CD4-positive, alpha-beta memory T cell (primary cell): ENCODE measurements at regions not wholly inside any gene's neighbourhood (a gene's known extent, or its start where the extent isn't known, plus 50 kb on each side); places are given as distances from the start of the nearest gene placed in this dataset.

Experiments
- CTCF ChIA-PET: fragments of 350-600 bp; sonication (Branson Sonifier 250); formaldehyde crosslinking; loops from one replicate; lab custom pipeline; 2021; ENCODE audit warnings: inconsistent platforms; ENCODE audit not compliant: partially characterized antibody; lab: Charles Lee
- POLR2A ChIA-PET: fragments of 350-600 bp; sonication (Branson Sonifier 250); formaldehyde crosslinking; loops from one replicate; lab custom pipeline; 2021; ENCODE audit not compliant: partially characterized antibody; lab: Charles Lee
- DNase-seq, 5 donors: peaks; one replicate each; pipeline versions ENCODE4 v3.0.0 to v3.0.0-alpha.2; 2020 to 2022; ENCODE audit warnings: mixed read lengths in 1 of 5
- H3K27ac ChIP-seq: one replicate; pipeline ENCODE4 v1.7.0; 2013; ENCODE audit warnings: low read depth, low read length
- H3K27me3 ChIP-seq: 2 replicates; pipeline ENCODE4 v1.7.0; 2013; ENCODE audit warnings: mild to moderate bottlenecking, low read length, moderate library complexity; ENCODE audit not compliant: insufficient read depth
- H3K36me3 ChIP-seq: 2 replicates; pipeline ENCODE4 v1.7.0; 2013; ENCODE audit warnings: mild to moderate bottlenecking, low read length, moderate library complexity; ENCODE audit not compliant: insufficient read depth
- H3K4me1 ChIP-seq: 2 replicates; pipeline ENCODE4 v1.7.0; 2013; ENCODE audit warnings: mild to moderate bottlenecking, low read length, moderate library complexity; ENCODE audit not compliant: insufficient read depth
- H3K4me3 ChIP-seq, 2 donors: one replicate each; pipeline ENCODE4 v1.7.0; 2013; ENCODE audit warnings: low read length in 2 of 2, mild to moderate bottlenecking in 1 of 2
- H3K9me3 ChIP-seq, 2 donors: one replicate each; pipeline ENCODE4 v1.7.0; 2013; ENCODE audit warnings: low read length in 2 of 2, control low read depth in 1 of 2; ENCODE audit not compliant: control insufficient read depth in 1 of 2
- H3K27ac Mint-ChIP-seq, 7 donors: one replicate each; pipeline ENCODE4 v1.8.0; 2020 to 2021; ENCODE audit warnings: mixed read lengths in 7 of 7, mild to moderate bottlenecking in 6 of 7, inconsistent platforms in 3 of 7, moderate library complexity in 3 of 7
- H3K27me3 Mint-ChIP-seq, 2 donors: one replicate each; pipeline ENCODE4 v1.8.0; 2020 to 2021; ENCODE audit warnings: mixed read lengths in 2 of 2
- H3K36me3 Mint-ChIP-seq, 2 donors: one replicate each; pipeline ENCODE4 v1.8.0; 2020 to 2021; ENCODE audit warnings: mixed read lengths in 2 of 2, inconsistent platforms in 1 of 2, mild to moderate bottlenecking in 1 of 2
- H3K4me1 Mint-ChIP-seq, 4 donors: one replicate each; pipeline ENCODE4 v1.8.0; 2020 to 2021; ENCODE audit warnings: mixed read lengths in 4 of 4, mild to moderate bottlenecking in 1 of 4
- H3K4me3 Mint-ChIP-seq, 8 donors: one replicate each; pipeline ENCODE4 v1.8.0; 2020 to 2021; ENCODE audit warnings: mixed read lengths in 8 of 8, mild to moderate bottlenecking in 7 of 8, moderate library complexity in 6 of 8, inconsistent platforms in 3 of 8
- H3K9me3 Mint-ChIP-seq, 8 donors: one replicate each; pipeline ENCODE4 v1.8.0; 2020 to 2021; ENCODE audit warnings: mixed read lengths in 8 of 8, mild to moderate bottlenecking in 5 of 8, inconsistent platforms in 3 of 8, moderate library complexity in 1 of 8
- intact Hi-C: fragments of 100-400 bp; cut with micrococcal nuclease; formaldehyde crosslinking; loops from one replicate; pipeline ENCODE4 v1.15.1; 2023

GRCh38 chr6:115708850-115709249 is 351.8 kb downstream of the FRK start:
- no peaks in the 10 kb centered on the region for H3K27me3 Mint-ChIP-seq
- intact Hi-C loops = no loop called here
- H3K36me3 ChIP-seq = no peaks in the 10 kb centered on the region
- DNase-seq = no peak
- no peak overlapping the region for H3K4me3 Mint-ChIP-seq
- peaks cover 0 to 7% (median 1%) of the 10 kb centered on the region in 8 donors for H3K9me3 Mint-ChIP-seq
- H3K27ac ChIP-seq = no peak overlapping the region
- no peaks in the 10 kb centered on the region for H3K4me1 ChIP-seq
- ChIA-PET POLR2A (no interaction called here), CTCF (no interaction called here)
- no peaks in the 10 kb centered on the region for H3K36me3 Mint-ChIP-seq
- no peak overlapping the region for H3K27ac Mint-ChIP-seq
- no peaks in the 10 kb centered on the region for H3K4me1 Mint-ChIP-seq
- no peak overlapping the region for H3K4me3 ChIP-seq
- H3K9me3 ChIP-seq = no peaks in the 10 kb centered on the region
- no peaks in the 10 kb centered on the region for H3K27me3 ChIP-seq

GRCh38 chr6:115706981-115707380 is 353.7 kb downstream of the FRK start:
- Histone ChIP-seq H3K36me3 (no peaks in the 10 kb centered on the region), H3K9me3 (no peaks in the 10 kb centered on the region), H3K27ac (no peak overlapping the region), H3K4me1 (no peaks in the 10 kb centered on the region), H3K27me3 (no peaks in the 10 kb centered on the region), H3K4me3 (no peak overlapping the region)
- Mint-ChIP-seq H3K36me3 (no peaks in the 10 kb centered on the region), H3K27me3 (no peaks in the 10 kb centered on the region), H3K4me1 (no peaks in the 10 kb centered on the region), H3K4me3 (no peak overlapping the region), H3K27ac (no peak overlapping the region), H3K9me3 (peaks cover 3 to 15% (median 9%) of the 10 kb centered on the region in 8 donors)
- intact Hi-C loops = no loop called here
- POLR2A ChIA-PET = no interaction called here
- CTCF ChIA-PET = no interaction called here
- no peak for DNase-seq

GRCh38 chr6:115706324-115706723 is 354.4 kb downstream of the FRK start:
- CTCF ChIA-PET = no interaction called here
- Mint-ChIP-seq H3K27me3 (no peaks in the 10 kb centered on the region), H3K4me3 (no peak overlapping the region), H3K4me1 (no peaks in the 10 kb centered on the region), H3K9me3 (peaks cover 3 to 20% (median 12%) of the 10 kb centered on the region in 8 donors), H3K27ac (no peak overlapping the region), H3K36me3 (no peaks in the 10 kb centered on the region)
- Histone ChIP-seq H3K9me3 (no peaks in the 10 kb centered on the region), H3K4me3 (no peak overlapping the region), H3K27ac (no peak overlapping the region), H3K36me3 (no peaks in the 10 kb centered on the region), H3K4me1 (no peaks in the 10 kb centered on the region), H3K27me3 (no peaks in the 10 kb centered on the region)
- DNase-seq = no peak
- POLR2A ChIA-PET = no interaction called here
- intact Hi-C loops = no loop called here

- Histone ChIP-seq H3K36me3 (no peaks in the 10 kb centered on the region), H3K4me3 (no peak overlapping the region), H3K9me3 (no peaks in the 10 kb centered on the region), H3K27ac (no peak overlapping the region), H3K4me1 (no peaks in the 10 kb centered on the region), H3K27me3 (no peaks in the 10 kb centered on the region)
- Mint-ChIP-seq H3K4me1 (no peaks in the 10 kb centered on the region), H3K9me3 (peaks cover 0 to 20% (median 12%) of the 10 kb centered on the region in 8 donors), H3K27ac (no peak overlapping the region), H3K36me3 (no peaks in the 10 kb centered on the region), H3K4me3 (no peak overlapping the region), H3K27me3 (no peaks in the 10 kb centered on the region)
- ChIA-PET POLR2A (no interaction called here), CTCF (no interaction called here)
- intact Hi-C loops = no loop called here
- no peak for DNase-seq
Measured at GRCh38 chr6:115704028-115704427, 356.7 kb downstream of the FRK start.

- H3K4me3 ChIP-seq = no peak overlapping the region
- no peak overlapping the region for H3K27ac Mint-ChIP-seq
- intact Hi-C loops = no loop called here
Measured at GRCh38 chr6:115691433-115691832, 369.3 kb downstream of the FRK start.

GRCh38 chr6:115690854-115691253 is 369.8 kb downstream of the FRK start:
- H3K4me1 Mint-ChIP-seq = no peaks in the 10 kb centered on the region
- H3K9me3 Mint-ChIP-seq = peaks cover 0 to 3% (median 0%) of the 10 kb centered on the region in 8 donors
- Histone ChIP-seq H3K27ac (no peak overlapping the region), H3K36me3 (no peaks in the 10 kb centered on the region), H3K27me3 (no peaks in the 10 kb centered on the region), H3K4me1 (no peaks in the 10 kb centered on the region), H3K9me3 (no peaks in the 10 kb centered on the region), H3K4me3 (no peak overlapping the region)
- no peaks in the 10 kb centered on the region for H3K36me3 Mint-ChIP-seq
- H3K27ac Mint-ChIP-seq = no peak overlapping the region
- no peak for DNase-seq
- CTCF ChIA-PET = no interaction called here
- intact Hi-C loops = no loop called here
- H3K4me3 Mint-ChIP-seq = no peak overlapping the region
- POLR2A ChIA-PET = no interaction called here
- no peaks in the 10 kb centered on the region for H3K27me3 Mint-ChIP-seq

More at GRCh38 chr6:115691433-115691832, 369.3 kb downstream of the FRK start:
- H3K36me3 ChIP-seq = no peaks in the 10 kb centered on the region
- ChIA-PET CTCF (no interaction called here), POLR2A (no interaction called here)
- H3K36me3 Mint-ChIP-seq = no peaks in the 10 kb centered on the region
- no peak overlapping the region for H3K27ac ChIP-seq
- H3K9me3 ChIP-seq = no peaks in the 10 kb centered on the region
- no peaks in the 10 kb centered on the region for H3K4me1 Mint-ChIP-seq
- H3K27me3 Mint-ChIP-seq = no peaks in the 10 kb centered on the region
- H3K4me3 Mint-ChIP-seq = no peak overlapping the region
- DNase-seq = no peak
- H3K27me3 ChIP-seq = no peaks in the 10 kb centered on the region
- H3K9me3 Mint-ChIP-seq = peaks cover 0 to 3% (median 0%) of the 10 kb centered on the region in 8 donors
- H3K4me1 ChIP-seq = no peaks in the 10 kb centered on the region

GRCh38 chr6:115681978-115682775 is 378.5 kb downstream of the FRK start:
- DNase-seq = no peak
- Histone ChIP-seq H3K27me3 (no peaks in the 10 kb centered on the region), H3K9me3 (no peaks in the 10 kb centered on the region), H3K4me3 (no peak overlapping the region), H3K4me1 (no peaks in the 10 kb centered on the region), H3K36me3 (no peaks in the 10 kb centered on the region), H3K27ac (no peak overlapping the region)
- no peaks in the 10 kb centered on the region for H3K36me3 Mint-ChIP-seq
- CTCF ChIA-PET = no interaction called here
- intact Hi-C loops = no loop called here
- peaks cover 0 to 4% (median 0%) of the 10 kb centered on the region in 8 donors for H3K9me3 Mint-ChIP-seq
- no peak overlapping the region for H3K27ac Mint-ChIP-seq
- no peaks in the 10 kb centered on the region for H3K4me1 Mint-ChIP-seq
- POLR2A ChIA-PET = no interaction called here
- H3K27me3 Mint-ChIP-seq = no peaks in the 10 kb centered on the region
- no peak overlapping the region for H3K4me3 Mint-ChIP-seq
